ENCODE measurements at regions not wholly inside any gene's neighbourhood (a gene's known extent, or its start where the extent isn't known, plus 50 kb on each side); places are given as distances from the start of the nearest gene placed in this dataset.

GRCh38 chr15:70513819-70514218 lies 249.5 kb downstream of the UACA start (continued):
- TF ChIP-seq CHD7 (IDR thresholded peaks at IDR 0.05; ENCODE audit: insufficient replicate concordance, low read length) (no peak), EGR1 (IDR thresholded peaks at IDR 0.05; ENCODE audit: borderline replicate concordance, low read depth, low read length) (no peak), MAX (IDR thresholded peaks at IDR 0.05) (no peak)

Measured in H1 (cell line).